NCI-H69 (cell line): ENCODE measurements at regions not wholly inside any gene's neighbourhood (a gene's known extent, or its start where the extent isn't known, plus 50 kb on each side); places are given as distances from the start of the nearest gene placed in this dataset.
"Not testable (repeated sequence)": the region's sequence is repeated elsewhere in the genome, so short reads cannot be mapped to it uniquely, and the experiment has no call there.

Experiments
- DNase-seq: peaks from one replicate; lab custom pipeline; 2025; lab: John Stamatoyannopoulos, UW

- peak; percentile 28 for DNase-seq
Observed at GRCh38 chr14:71430678-71431376, 501.4 kb upstream of the RGS6 start.

GRCh38 chr14:71432334-71433110 lies 499.7 kb upstream of the RGS6 start:
- DNase-seq = no peak

- no peak for DNase-seq
Observed at GRCh38 chr14:71433303-71433702, 498.9 kb upstream of the RGS6 start.

GRCh38 chr14:71435641-71436040 lies 496.6 kb upstream of the RGS6 start:
- DNase-seq = not testable (repeated sequence)

- no peak for DNase-seq
Observed at GRCh38 chr14:71437870-71438269, 494.4 kb upstream of the RGS6 start.

- DNase-seq = peak; percentile 21
Observed at GRCh38 chr14:71438684-71439083, 493.5 kb upstream of the RGS6 start.

GRCh38 chr14:71441126-71441525 lies 491.1 kb upstream of the RGS6 start:
- no peak for DNase-seq

GRCh38 chr14:71444030-71444822 lies 488.0 kb upstream of the RGS6 start:
- no peak for DNase-seq

- peak; percentile 52 for DNase-seq
Observed at GRCh38 chr14:71448431-71449315, 483.6 kb upstream of the RGS6 start.

GRCh38 chr14:71449316-71450055 lies 482.7 kb upstream of the RGS6 start:
- DNase-seq = peak; percentile 32

GRCh38 chr14:71451501-71451900 lies 480.7 kb upstream of the RGS6 start:
- no peak for DNase-seq

- no peak for DNase-seq
Observed at GRCh38 chr14:71452539-71452938, 479.7 kb upstream of the RGS6 start.

GRCh38 chr14:71452987-71453386 lies 479.2 kb upstream of the RGS6 start:
- DNase-seq = no peak

- DNase-seq = no peak
Observed at GRCh38 chr14:71454010-71454409, 478.2 kb upstream of the RGS6 start.

- no peak for DNase-seq
Observed at GRCh38 chr14:71454513-71455332, 477.5 kb upstream of the RGS6 start.

- no peak for DNase-seq
Observed at GRCh38 chr14:71460091-71460490, 472.1 kb upstream of the RGS6 start.

- DNase-seq = not testable (repeated sequence)
Observed at GRCh38 chr14:71461617-71462016, 470.6 kb upstream of the RGS6 start.

GRCh38 chr14:71463807-71464206 lies 468.4 kb upstream of the RGS6 start:
- no peak for DNase-seq

- no peak for DNase-seq
Observed at GRCh38 chr14:71464840-71465239, 467.4 kb upstream of the RGS6 start.

GRCh38 chr14:71465316-71465715 lies 466.9 kb upstream of the RGS6 start:
- no peak for DNase-seq
